Choroid plexus epithelial cell (primary cell): ENCODE measurements at regions not wholly inside any gene's neighbourhood (a gene's known extent, or its start where the extent isn't known, plus 50 kb on each side); places are given as distances from the start of the nearest gene placed in this dataset.

Source experiments
- DNase-seq: peaks from one replicate; pipeline ENCODE4 v3.0.0-alpha.2; 2010; ENCODE audit warnings: low read depth
- H3K4me3 ChIP-seq: 2 replicates; pipeline ENCODE4 v1.5.1; 2011; ENCODE audit warnings: low read depth, mild to moderate bottlenecking, control low read depth, low read length, moderate library complexity
- TF ChIP-seq, protein P1 (sequence below): conservative IDR thresholded peaks from 2 replicates; pipeline ENCODE4 v1.5.1; 2011; ENCODE audit warnings: low read depth, mild to moderate bottlenecking, control low read depth, inconsistent platforms, low read length, moderate library complexity

DNA sequence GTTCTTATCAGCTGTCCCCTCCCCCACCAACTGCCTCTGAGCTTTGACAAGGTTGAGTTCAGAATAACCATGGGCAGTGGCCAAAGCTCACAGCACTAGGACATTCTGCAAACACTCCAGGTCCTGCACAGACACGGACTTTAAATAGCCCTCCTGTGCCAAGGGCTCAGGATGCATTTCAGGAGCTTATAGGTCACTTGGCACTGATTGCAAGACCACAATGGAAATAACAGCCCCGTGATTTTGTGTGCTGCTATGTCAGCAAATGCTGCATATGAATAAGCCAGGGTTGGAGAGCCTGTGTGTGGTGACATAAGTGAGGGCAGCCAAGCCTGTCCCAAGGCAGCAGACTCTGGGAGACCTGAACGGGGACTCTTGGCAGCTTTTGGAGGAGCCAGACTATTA is 150.7 kb downstream of the DMRT2 start:
- H3K4me3 ChIP-seq, result no peak overlapping the region
- no peak for DNase-seq
- TF ChIP-seq, protein P1, sequence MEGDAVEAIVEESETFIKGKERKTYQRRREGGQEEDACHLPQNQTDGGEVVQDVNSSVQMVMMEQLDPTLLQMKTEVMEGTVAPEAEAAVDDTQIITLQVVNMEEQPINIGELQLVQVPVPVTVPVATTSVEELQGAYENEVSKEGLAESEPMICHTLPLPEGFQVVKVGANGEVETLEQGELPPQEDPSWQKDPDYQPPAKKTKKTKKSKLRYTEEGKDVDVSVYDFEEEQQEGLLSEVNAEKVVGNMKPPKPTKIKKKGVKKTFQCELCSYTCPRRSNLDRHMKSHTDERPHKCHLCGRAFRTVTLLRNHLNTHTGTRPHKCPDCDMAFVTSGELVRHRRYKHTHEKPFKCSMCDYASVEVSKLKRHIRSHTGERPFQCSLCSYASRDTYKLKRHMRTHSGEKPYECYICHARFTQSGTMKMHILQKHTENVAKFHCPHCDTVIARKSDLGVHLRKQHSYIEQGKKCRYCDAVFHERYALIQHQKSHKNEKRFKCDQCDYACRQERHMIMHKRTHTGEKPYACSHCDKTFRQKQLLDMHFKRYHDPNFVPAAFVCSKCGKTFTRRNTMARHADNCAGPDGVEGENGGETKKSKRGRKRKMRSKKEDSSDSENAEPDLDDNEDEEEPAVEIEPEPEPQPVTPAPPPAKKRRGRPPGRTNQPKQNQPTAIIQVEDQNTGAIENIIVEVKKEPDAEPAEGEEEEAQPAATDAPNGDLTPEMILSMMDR, result no peak

DNA sequence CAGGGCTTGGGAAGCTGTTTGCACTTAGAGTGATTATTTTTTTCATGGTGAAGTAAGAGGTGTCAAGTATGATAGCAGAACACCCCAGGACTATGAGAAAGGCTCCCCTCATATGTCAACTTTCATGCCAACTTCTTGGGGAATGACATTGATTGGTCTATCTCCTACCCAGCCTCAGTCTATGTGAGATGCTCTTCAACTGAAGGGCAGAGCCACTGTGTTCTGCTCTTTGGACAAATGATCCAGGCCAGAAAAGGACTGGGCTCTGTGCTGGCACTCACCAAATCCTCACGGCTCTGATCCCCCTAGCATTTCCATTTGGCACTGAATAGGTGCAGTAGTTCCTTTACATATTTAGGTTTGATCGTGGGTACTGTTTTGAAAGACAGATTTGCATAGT is 151.1 kb downstream of the DMRT2 start:
- H3K4me3 ChIP-seq, result no peak overlapping the region
- no peak for DNase-seq
- TF ChIP-seq, protein P1, result no peak

DNA sequence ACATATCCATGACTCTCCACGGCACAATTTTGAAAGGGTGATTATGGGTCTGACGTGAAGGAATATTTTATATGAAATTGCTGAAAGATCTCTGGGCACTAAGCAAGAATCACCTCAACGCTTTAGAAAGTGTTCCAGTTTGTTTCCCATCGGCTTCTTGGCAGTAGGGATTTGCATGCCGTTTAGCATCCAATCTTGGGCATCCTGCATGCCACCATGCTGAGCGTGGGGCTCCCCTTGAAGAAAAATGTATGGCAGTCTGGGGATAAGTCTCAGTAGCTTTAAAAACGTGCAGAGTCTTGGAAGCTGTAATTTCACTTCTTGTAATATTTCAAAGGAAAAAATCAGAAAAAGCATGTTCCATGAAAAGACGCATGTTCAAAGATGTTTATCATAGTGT is 151.7 kb downstream of the DMRT2 start:
- H3K4me3 ChIP-seq, result no peak overlapping the region
- TF ChIP-seq, protein P1, result no peak
- DNase-seq, result no peak

DNA sequence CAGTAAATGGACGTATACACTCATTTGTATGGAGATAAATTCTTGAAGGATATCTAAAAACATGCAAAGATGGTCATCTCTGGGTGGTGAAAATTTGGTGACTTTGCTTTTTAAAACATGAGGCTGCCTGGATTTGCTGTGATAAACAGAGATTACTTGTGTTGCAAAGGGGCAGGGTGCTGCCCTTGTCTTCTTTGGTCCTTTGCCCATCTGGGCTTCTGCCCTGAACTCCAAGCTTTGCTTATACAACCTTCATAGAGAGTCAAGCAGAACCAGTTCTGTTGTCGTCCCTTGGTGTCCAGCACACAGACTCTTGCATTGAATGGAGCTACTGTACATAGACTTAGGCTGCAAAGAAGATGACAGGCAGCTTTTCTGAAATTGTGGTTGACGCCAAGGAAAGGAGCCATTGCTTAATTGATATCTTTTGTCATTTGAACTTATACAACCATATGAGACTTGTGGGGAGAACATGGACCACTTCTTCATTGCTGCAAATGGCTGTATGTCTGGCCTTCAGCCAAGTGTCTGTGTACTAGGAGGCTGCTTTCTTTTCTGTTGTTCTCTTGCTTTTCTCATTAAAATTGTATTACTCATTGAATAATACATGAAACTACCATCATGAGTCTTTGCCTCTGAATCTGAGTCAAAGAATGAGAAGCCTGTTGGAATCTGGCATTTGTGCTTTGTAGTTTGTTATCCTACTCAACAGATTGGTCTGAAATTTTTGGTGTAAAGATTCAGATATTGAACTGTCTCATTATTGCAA is 152.5 kb downstream of the DMRT2 start:
- TF ChIP-seq, protein P1, result no peak
- H3K4me3 ChIP-seq, result no peak overlapping the region
- DNase-seq, result no peak

DNA sequence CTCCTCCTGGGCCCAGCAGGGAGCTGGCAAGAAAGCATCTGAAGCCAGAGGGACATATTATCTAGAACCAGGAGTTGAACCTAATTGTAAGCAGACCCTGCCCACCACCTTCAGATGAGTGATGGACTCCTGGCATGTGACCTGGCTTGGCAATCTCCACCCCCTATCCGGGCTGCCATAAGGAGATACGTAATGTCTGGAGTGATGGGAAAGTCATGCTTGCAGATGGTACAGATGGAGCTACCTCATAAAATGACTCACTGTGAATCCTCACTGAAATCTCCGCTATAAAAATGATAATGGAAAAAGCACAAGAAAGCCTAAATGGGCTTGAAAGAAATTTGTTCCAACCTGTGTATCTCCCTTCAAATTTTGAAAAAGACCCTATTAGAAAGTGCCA is 157.5 kb downstream of the DMRT2 start:
- no peak overlapping the region for H3K4me3 ChIP-seq
- TF ChIP-seq, protein P1, result no peak
- DNase-seq, result peak; percentile 18

DNA sequence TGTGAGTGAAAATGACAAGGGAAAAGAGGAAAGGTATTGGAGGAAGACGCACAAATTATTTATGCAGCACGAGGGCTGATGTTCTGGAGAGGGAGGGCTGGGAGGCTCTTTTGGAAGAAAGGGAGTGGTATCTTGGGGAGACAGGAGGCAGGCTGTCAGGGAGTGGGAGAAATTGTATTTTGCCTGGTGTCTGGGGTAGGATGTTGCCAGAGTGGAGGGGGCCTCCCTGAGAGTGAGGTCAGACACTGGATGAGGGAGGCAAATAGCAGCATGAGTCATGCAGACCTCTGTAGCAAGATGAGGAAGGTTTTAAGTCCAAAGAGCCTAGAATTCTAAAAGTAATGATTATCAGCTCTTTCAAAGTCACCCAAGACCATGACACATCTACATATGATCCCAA is 158.0 kb downstream of the DMRT2 start:
- TF ChIP-seq, protein P1, result no peak
- DNase-seq, result peak; percentile 46
- H3K4me3 ChIP-seq, result no peak overlapping the region

DNA sequence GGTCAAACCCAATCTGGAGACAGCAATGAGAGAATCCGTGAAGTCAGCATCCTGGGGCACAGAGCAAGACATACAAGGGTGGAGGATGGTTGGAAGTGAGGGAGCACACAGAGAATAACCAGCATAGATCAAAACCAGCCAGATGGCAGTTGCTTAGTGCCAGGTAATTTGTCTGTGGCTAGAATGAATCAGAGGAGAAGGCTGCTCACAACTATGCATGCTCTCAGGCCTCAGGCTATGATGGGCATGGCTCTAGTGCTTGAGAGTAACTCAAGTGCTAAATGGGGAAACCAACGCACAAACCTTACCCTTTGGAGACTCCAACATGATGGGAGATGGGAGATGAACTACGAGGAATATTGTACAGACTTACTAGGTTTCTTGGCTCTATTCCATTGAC is 160.8 kb downstream of the DMRT2 start:
- no peak for DNase-seq
- H3K4me3 ChIP-seq, result no peak overlapping the region

More for the DNA sequence above, 160.8 kb downstream of the DMRT2 start:
- TF ChIP-seq, protein P1, result no peak
